NOMO-1 (cell line): ENCODE measurements at regions not wholly inside any gene's neighbourhood (a gene's known extent, or its start where the extent isn't known, plus 50 kb on each side); places are given as distances from the start of the nearest gene placed in this dataset.

ENCODE experiments used
- DNase-seq, 2 experiments: peaks; one replicate each; lab custom pipeline; 2025; ENCODE audit not compliant: unreplicated experiment in 2 of 2; lab: John Stamatoyannopoulos, UW

- DNase-seq = no peak
These were observed 50.5 kb upstream of the ST8SIA3 start for GRCh38 chr18:57301573-57302559.
